ENCODE measurements at regions not wholly inside any gene's neighbourhood (a gene's known extent, or its start where the extent isn't known, plus 50 kb on each side); places are given as distances from the start of the nearest gene placed in this dataset.

DNA sequence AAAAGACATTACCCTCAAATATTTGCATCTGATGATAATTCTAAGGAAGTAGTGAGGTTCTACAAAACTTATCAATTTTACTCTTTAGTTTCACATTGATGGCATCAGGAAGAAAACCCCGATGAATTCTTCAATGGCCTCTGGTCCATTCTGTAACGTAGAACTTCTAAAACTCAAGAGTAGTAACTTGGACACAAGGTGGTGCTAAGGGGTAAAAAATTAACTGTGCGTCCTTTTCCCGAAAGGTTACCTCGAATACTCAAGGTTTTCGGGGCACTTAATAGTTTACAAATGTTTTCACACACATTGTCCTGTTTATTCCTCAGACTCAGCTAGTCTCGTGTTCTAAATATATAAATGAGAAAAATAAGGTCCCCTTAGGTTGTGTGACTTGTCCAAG lies 517.3 kb upstream of the ZFHX3 start:
- no peak for TF ChIP-seq CTCF (IDR thresholded peaks at IDR 0.05)
- intact Hi-C loops (cut with micrococcal nuclease): no loop called here
- no peaks in the 10 kb centered on the region for H3K4me1 Mint-ChIP-seq (ENCODE audit: low read depth)
- H3K4me3 Mint-ChIP-seq: no peak overlapping the region
- CTCF ChIA-PET: interaction anchor here (1.1 kb wide), 1 partner anchor 390 kb away, joined by 3 read pairs; no protein-coding TSS in a partner anchor
- H3K27ac Mint-ChIP-seq: no peak overlapping the region
- no peaks in the 10 kb centered on the region for H3K36me3 Mint-ChIP-seq (ENCODE audit: low read depth)
- no peaks in the 10 kb centered on the region for H3K9me3 Mint-ChIP-seq
- no peak for ATAC-seq
- peaks cover 6% of the 10 kb centered on the region for H3K27me3 Mint-ChIP-seq
- POLR2A ChIA-PET: no interaction called here
- no peak for DNase-seq

DNA sequence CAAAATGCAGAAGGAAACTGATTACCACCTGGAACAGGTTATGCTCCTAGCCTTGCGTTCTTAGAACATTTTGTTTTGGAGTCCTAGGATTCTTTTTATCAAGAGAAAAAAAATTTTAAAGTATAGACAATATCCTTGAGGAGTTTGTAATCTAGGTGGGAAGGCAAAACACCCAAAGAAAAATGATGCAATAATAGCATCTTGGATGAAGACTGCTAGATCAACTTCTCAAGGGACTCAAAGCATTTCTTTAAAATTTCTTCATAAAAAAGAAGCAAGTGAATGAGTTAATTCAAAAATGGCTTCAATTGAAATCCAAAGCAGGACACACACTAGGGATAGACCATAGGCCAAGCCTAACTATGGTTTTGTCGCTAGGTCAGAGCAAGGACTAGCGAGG lies 515.8 kb upstream of the ZFHX3 start:
- intact Hi-C loops (cut with micrococcal nuclease): no loop called here
- Mint-ChIP-seq H3K27me3 (peaks cover 5% of the 10 kb centered on the region), H3K4me1 (ENCODE audit: low read depth) (no peaks in the 10 kb centered on the region), H3K36me3 (ENCODE audit: low read depth) (no peaks in the 10 kb centered on the region), H3K27ac (no peak overlapping the region), H3K9me3 (no peaks in the 10 kb centered on the region), H3K4me3 (no peak overlapping the region)
- ChIA-PET CTCF (no interaction called here), POLR2A (no interaction called here)
- ATAC-seq (no peak), DNase-seq (no peak)
- no peak for TF ChIP-seq CTCF (IDR thresholded peaks at IDR 0.05)

- intact Hi-C loops (cut with micrococcal nuclease): no loop called here
- no peak for TF ChIP-seq CTCF (IDR thresholded peaks at IDR 0.05)
- H3K36me3 Mint-ChIP-seq (ENCODE audit: low read depth): no peaks in the 10 kb centered on the region
- DNase-seq: no peak
- ChIA-PET CTCF (no interaction called here), POLR2A (no interaction called here)
- no peak overlapping the region for H3K27ac Mint-ChIP-seq
- no peaks in the 10 kb centered on the region for H3K4me1 Mint-ChIP-seq (ENCODE audit: low read depth)
- ATAC-seq: no peak
- no peak overlapping the region for H3K4me3 Mint-ChIP-seq
- H3K9me3 Mint-ChIP-seq: no peaks in the 10 kb centered on the region
- no peaks in the 10 kb centered on the region for H3K27me3 Mint-ChIP-seq
Observed at GRCh38 chr16:73560497-73560896, 512.6 kb upstream of the ZFHX3 start.

GRCh38 chr16:73558219-73558618 lies 510.3 kb upstream of the ZFHX3 start:
- Mint-ChIP-seq H3K4me1 (ENCODE audit: low read depth) (no peaks in the 10 kb centered on the region), H3K27ac (no peak overlapping the region), H3K27me3 (no peaks in the 10 kb centered on the region), H3K36me3 (ENCODE audit: low read depth) (no peaks in the 10 kb centered on the region), H3K4me3 (no peak overlapping the region), H3K9me3 (no peaks in the 10 kb centered on the region)
- ATAC-seq (no peak), DNase-seq (no peak)
- ChIA-PET POLR2A (no interaction called here), CTCF (no interaction called here)
- intact Hi-C loops (cut with micrococcal nuclease): no loop called here
- TF ChIP-seq CTCF (IDR thresholded peaks at IDR 0.05): no peak

DNA sequence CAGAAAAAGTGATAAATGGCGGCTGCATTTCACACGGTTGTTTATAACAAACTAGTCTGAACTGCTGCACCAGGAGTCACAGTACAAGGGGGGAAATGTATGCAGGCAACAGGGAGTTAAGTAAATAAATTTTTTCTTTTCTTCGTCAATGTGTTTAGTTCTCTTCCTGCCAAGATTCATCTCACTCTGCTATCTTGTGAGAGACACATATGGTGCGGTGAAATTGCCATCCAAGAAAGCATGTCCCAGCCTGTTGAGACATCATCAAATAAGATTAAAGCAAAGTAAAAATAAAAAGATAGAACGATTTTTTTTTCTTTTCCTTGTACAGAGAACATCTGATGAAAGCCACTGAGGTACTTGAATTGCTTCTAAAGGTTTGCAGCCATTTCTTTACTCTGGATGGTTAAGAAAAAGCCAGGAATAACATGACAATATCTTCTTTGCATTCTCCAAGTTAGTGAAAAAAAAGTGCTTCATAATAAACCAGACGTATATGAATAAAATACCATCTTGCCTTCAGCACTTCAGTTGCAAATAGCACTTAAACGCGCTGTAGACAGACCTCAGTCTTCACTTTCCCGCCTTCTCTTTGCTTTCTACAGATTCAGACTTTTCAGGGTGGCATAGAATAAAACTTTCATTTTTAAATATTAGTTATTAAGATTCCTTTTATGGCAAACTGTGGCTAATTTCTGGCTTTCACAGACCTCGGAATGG lies 506.2 kb upstream of the ZFHX3 start:
- H3K9me3 Mint-ChIP-seq: no peaks in the 10 kb centered on the region
- no peak overlapping the region for H3K4me3 Mint-ChIP-seq
- intact Hi-C loops (cut with micrococcal nuclease): no loop called here
- ATAC-seq (no peak), DNase-seq (no peak)
- no peak overlapping the region for H3K27ac Mint-ChIP-seq
- H3K27me3 Mint-ChIP-seq: peaks cover 3% of the 10 kb centered on the region
- CTCF ChIA-PET: no interaction called here
- POLR2A ChIA-PET: no interaction called here
- no peak for TF ChIP-seq CTCF (IDR thresholded peaks at IDR 0.05)
- no peaks in the 10 kb centered on the region for H3K4me1 Mint-ChIP-seq (ENCODE audit: low read depth)
- H3K36me3 Mint-ChIP-seq (ENCODE audit: low read depth): no peaks in the 10 kb centered on the region
